Iris pigment epithelial cell (primary cell): ENCODE measurements at regions not wholly inside any gene's neighbourhood (a gene's known extent, or its start where the extent isn't known, plus 50 kb on each side); places are given as distances from the start of the nearest gene placed in this dataset.
"Not testable (repeated sequence)": the region's sequence is repeated elsewhere in the genome, so short reads cannot be mapped to it uniquely, and the experiment has no call there.

ENCODE experiments used
- DNase-seq: peaks from one replicate; pipeline ENCODE4 v3.0.0-alpha.2; 2011; ENCODE audit warnings: low read depth

DNA sequence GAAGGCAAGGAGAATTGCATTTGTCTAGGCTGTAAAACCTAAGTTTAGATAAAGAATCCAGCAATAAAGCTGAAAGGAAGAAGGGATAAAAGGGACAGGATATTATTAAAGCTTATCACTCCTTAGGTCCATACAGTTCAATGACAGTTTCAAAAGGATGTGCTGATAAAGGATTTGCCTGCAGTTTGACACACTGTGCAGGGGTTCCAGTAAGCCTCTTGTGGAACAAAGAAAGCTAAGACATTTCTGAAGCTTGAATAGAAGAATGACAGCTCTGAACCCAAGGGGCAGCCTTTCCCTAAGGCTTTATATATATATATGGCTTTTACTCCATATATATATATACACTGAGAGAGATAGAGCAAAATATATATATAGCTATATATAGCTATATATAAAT, 276.8 kb upstream of the GRM3 start:
- DNase-seq, result no peak

DNA sequence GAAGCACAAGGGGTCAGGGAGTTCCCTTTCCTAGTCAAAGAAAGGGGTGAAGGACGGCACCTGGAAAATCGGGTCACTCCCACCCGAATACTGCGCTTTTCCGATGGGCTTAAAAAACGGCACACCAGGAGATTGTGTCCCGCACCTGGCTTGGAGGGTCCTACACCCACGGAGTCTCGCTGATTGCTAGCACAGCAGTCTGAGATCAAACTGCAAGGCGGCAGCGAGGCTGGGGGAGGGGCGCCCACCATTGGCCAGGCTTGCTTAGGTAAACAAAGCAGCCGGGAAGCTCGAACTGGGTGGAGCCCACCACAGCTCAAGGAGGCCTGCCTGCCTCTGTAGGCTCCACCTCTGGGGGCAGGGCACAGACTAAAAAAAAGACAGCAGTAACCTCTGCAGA, 303.3 kb upstream of the GRM3 start:
- not testable (repeated sequence) for DNase-seq

DNA sequence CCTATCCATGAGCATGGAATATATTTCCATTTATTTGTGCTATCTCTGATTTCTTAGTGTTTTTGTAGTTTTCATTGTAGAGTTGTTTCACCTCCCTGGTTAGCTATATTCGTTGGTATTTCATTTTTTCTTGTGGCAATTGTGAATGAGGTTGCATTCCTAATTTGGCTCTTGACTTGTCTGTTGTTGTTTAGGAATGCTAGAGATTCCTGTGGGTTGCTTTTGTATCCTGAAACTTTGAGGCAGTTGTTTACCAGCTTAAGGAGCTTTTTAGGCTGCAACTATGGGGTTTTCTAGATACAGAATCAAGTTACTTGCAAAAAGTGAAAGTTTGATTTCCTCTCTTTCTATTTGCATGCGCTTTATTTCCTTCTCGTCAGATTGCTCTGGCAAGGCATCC, 304.7 kb upstream of the GRM3 start:
- DNase-seq, result no peak

DNA sequence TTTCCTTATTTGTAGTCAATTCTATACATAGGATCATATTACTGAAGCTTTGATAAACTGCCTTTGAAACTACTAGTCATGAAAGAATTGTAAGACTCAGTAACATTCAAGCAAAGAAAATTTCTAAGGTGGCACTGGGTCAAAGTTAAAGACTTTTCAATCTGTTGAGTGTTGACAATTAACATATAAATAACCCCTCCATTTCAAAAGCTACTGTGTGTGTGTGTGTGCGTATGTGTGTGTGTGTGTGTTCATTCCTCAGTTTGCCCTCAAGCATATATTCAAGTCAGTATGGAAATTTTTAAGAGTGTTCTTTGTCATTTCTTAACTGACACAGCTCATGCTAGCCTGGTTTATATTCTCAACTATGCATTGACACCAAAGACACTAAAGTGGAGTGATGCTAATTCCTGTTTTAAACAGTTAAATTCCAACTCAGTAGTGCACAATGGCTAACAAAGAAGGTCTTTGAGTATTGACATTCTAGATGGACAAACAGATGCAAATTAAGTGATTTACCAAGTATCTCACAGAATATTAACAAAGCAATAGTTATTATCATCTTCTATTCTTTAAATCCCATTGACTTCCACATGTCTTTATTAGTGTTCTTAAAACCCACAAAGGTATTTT, 314.8 kb upstream of the GRM3 start:
- no peak for DNase-seq

DNA sequence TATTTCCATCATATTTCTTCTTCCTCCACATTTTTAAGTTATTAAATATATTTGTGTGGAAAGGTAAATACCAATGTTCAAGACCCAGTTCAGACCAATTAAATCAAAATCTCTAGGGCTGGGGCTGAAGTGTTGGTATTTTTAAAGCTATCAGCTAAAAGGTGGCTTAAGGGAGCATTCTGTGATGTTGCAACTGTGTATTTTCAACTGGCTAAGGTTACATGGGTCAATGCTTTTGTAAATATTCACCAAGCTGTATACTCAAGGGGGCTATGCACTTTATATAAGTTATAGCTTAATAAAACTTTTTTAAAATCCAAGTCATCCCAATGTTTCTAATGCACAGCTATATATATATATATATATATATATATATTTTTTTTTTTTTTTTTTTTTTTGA, 316.9 kb upstream of the GRM3 start:
- no peak for DNase-seq

DNA sequence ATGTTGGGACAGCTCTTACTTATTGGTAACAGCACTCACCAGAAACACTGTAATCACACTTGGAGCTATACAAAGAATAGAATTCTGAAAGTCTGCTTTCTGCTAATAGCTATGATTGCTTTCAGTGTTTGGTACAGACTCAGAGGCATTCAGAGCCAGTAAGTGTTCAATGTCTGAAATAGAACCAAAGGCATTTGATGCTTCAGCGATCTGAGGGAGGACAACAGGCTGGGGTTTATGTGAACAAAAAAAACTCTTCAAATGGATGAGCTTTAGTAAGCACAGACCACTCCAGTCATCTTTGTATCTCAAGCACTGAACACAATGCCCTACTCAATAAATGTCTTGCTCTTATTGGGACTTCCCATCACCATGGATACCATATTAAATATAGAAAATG, 322.8 kb upstream of the GRM3 start:
- DNase-seq, result no peak

DNA sequence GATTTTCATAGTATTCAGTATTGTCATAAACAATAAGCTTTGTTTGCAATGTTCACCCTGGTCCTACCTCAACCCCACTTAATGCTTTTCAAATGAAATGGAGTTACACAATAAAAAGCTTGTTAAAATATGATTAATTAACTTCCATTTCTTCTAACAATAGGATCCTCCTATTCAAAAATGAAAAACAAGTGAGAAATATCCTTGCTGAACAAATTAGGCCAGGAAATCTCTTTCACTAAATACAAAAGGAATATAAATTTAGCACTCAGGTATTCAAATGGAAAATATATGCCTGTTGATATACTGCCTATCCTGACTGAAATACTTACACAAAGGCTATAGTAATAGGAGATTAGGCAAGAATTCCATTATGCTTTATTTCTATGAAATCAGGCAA, 323.4 kb upstream of the GRM3 start:
- no peak for DNase-seq

DNA sequence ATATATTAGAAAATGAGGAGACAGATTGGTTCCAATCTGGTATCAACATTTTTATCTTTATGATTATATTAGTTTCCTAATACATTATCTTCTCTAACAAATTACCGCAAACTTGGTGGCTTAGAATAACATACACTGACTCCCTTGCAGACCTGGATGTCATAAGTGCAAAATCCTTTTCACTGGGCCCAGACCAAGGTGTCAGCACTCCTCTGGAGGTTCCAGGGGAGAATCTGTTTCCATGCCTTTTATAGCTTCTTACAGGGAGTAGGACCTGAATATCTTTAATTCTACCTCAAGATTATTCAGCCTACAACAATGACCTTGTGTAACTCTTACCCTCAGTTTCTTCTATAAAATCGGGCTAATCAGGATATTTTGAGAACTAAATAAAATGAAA, 329.9 kb upstream of the GRM3 start:
- DNase-seq, result no peak

DNA sequence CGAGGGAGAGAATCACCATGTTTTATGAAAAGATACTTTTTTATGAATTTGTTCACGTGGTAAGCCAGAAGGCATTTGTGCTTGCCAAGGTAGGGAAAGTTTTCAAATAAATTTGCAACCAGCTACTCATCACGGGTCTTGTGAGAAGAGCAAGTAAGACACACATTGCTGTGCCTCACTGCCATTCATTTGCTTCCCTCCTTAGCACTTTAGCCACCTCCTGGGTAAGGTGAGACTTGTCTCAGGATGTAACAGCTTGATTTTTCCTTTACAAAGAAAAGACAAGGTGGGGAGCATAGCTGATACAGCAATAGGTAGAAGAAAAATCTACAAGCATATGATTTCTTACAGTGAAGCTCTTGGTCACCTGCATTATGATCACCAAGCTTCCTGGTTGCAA, 342.4 kb upstream of the GRM3 start:
- DNase-seq, result no peak

DNA sequence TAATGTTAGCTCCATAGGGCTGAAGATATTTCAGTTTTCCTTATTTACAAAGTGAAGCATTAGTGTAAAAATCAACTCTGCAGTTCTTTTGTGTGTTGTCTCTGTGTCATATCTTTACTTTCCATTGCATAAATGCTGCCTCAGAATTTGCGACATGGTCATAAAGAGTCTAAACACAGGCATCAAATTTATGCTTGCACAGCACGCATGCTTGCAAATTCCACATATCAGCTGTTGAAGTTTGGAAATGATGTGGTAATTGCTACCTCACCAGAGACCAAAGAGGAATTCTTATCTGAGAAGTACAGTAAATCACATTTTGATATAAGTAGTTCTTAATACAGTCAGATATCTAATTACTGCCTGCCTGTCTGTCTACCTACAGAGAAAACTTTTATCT, 348.2 kb upstream of the GRM3 start:
- DNase-seq, result no peak

DNA sequence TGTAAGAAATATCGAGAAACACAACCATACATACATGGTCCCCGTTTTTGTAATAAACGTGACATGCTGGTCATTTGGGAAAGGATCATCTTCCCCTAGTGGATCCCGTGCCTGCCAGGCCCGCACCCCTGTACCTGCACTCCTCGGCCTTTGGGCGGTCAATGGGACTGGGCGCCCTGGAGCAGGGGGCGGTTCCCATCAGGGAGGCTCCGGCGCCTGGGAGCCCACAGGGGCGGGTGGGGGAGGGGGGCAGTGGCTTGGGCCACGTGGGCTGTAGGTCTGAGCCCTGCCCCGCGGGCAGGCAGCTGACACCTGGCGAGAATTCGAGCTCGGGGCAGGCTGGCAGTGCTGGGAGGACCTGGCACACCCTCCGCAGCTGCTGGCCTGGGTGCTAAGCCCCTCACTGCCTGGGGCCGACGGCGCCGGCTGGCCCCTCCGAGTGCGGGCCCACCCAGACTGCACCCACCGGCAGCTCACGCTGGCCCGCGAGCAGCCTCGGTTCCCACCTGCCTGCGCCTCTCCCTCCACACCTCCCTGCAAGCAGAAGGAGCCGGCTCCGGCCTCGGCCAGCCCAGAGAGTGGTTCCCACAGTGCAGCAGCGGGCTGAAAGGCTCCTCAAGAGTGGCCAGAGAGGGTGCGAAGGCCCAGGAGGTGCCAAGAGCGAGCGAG, 361.6 kb upstream of the GRM3 start:
- no peak for DNase-seq

DNA sequence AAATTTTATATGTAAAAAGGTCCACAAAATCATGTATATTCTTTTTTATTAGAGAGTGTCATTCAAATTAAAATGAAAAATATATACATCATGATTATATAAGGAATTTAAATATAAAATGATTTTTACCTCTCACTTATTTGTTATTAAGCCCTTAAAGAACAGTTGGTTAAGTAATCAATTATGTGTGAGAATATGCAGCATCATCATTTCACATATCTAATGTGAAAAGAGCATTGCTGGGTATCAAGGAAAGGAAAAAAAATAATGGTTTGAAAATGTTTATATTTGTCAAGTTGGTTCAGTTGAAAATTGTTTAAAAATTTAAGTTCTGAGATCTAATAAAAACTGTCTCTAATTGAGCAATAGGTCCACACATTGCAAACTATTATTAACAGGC, 363.6 kb upstream of the GRM3 start:
- no peak for DNase-seq

DNA sequence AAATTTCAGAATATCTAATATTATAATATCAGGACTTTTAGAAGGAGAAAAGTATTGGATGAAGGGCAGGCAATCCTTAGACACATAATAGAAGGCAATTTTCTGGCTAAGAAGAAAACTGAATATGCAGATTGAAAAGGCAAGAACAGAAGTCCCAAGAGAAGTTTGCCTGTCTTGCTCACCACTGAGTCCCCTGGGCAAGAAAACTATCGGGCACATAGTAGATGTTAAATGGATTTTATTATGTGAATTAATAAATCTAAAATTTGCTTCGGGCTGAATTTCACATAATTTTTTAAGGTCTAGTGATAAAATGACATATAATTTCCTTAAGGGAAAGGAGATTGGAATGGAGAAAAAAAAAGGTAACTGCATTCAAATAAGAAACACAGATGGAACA, 380.9 kb upstream of the GRM3 start:
- DNase-seq, result no peak

DNA sequence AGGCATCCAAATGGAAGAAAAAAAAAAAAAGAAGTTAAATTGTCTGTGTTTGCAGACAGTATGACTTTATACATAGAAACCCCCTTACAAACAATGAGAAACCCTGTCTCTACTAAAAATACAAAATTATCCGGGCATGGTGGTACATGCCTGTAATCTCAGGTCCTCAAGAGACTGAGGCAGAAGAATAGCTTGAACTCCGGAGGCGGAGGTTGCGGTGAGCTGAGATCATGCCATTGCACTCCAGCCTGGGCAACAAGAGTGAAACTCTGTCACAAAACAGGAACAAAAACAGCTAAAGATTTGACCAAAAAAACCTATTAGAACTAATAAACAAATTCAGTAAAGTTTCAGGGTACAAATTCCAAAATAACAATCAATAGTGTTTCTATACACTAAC, 385.8 kb upstream of the GRM3 start:
- no peak for DNase-seq

DNA sequence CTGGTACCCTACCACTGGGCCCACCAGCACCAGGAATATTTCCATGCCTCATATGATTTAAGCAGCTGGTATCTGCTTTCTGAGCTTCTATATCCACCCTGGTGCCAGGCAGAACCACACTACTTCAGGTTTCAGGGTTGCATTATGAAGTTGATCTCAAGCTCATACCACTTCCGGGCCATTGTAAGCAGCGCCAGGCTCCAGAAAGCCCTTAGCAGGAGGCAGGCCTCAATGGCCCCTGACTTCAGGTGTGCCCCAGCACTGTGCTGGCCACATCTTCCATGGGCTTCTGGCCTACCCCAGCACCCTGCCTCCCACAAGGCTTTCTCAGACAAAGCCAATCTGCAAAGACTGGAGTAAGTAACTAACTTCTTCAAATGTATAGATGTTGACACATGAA, 391.3 kb upstream of the GRM3 start:
- DNase-seq, result no peak

DNA sequence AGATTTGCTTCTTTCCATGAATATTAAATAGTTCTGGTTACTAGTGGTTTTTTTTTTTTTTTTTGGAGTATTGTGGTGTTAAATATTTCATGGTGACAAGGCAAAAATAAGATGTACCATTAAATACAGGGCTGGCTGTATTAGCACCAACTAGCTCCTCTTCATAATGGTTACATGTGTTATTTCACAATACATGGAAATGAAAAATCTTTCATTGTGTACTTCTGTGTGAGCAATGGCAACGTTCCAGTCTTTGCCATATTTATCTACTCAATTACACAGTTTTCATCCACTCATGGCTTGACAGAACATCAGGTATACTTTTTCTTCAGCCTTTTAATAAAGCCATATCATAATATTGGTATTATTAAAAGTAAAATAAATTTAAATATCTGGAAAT, 394.7 kb upstream of the GRM3 start:
- no peak for DNase-seq

DNA sequence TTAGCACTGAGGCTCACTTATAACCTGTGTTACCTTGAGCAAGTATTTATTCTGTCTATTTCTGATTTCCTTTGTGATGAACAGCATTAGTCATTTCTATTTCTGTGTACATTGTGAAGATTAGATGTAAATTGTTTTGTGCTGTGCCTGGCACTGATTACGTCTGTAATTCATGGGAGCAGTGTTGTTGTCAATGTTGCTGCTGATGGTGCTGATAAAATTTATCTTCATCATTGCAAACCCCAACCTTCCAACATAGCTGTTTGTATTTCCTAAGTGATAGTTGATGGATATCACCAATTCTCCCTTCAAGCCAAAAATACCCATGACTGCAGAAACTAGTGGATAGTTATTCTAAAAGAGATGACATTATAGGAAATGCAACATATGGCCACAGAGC, 400.5 kb upstream of the GRM3 start:
- no peak for DNase-seq

DNA sequence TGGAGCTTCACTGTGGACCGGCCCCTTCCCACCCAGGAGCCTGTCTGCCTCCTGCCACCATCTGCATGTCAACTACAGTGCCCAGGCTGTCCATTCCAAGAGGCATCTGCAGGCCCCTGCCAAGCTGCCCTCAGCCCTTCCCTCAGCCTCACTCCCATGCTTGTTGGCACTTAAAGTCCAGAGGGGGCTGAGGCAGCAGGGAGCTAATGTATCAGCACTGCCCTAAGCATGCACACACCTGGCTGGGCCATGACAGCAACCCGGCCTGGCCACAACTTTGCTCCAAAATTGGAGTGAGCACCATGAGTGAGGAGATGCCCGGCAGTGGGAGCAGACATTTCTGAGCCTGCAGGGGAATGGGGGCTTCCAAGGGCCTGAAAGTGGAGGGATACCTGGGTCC, 417.5 kb upstream of the GRM3 start:
- DNase-seq, result no peak

DNA sequence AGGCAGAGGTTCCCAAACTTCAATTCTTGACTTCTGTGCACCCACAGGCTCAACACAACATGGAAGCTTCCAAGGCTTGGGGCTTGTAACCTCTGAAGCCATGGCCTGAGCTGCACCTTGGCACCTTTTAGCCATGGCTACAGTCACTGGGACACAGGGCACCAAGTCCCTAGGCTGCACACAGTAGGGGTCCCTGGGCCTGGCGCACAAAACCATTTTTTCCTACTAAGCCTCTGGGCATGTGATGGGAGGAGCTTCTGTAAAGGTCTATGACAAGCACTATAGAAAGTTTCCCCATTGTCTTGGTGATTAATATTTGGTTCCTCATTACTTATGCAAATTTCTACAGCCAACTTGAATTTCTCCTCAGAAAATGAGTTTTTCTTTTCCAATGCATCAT, 420.9 kb upstream of the GRM3 start:
- no peak for DNase-seq

DNA sequence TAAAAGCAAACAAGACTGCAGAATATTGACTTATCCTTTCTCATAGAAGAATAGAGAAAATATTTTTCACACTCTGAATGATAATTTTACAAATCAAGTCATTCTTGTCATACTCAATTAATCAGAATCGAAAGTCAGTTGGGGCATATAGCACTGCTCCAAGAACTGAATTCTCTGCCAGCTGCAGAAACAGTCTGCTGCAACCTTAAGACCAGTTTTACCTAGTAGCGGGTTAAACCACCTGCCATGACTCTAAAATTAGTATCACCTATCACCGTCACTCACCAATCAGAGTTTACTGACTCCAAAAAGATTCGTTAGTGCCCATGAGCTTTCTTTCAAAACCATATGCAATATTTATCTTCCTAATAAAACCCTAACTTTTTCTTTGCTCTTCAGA, 429.0 kb upstream of the GRM3 start:
- no peak for DNase-seq

DNA sequence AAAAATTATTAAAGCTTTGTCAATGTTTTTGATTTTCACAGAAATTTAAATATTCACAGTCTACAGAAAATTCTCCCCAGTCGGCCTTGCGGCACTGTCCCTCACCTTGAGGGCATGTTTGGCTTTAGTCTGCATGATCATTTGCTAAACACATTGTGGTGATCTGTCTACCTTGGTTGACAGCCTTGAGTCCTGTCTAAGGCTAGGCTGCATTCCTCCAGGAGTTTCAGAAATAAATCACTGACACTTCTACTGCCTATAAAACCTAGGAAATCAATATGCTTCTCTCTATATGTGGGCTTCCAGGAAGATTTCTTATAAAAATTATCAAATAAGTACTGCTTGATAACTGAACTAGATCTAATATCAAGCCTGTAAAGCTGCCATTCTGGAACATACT, 430.7 kb upstream of the GRM3 start:
- DNase-seq, result no peak

DNA sequence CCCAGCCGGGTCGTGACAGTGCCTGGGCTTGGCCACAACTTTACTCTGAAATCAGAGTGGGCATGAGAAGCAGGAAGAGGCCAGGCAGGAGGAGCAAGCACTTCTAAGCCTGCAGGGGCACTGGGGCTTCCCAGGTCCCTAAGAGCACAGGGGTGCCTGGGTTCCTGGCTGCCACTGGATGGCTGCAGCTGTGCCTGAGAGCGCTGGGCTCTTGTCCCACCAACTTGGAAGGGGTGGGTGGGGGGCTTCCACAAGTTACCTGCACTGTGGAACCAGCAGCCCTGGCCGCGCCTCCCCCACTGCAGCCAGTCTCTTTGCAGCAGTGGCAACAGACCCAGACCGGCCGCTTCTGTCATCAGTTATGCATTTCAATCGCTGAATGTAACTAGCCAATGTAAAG, 434.7 kb upstream of the GRM3 start:
- DNase-seq, result no peak

DNA sequence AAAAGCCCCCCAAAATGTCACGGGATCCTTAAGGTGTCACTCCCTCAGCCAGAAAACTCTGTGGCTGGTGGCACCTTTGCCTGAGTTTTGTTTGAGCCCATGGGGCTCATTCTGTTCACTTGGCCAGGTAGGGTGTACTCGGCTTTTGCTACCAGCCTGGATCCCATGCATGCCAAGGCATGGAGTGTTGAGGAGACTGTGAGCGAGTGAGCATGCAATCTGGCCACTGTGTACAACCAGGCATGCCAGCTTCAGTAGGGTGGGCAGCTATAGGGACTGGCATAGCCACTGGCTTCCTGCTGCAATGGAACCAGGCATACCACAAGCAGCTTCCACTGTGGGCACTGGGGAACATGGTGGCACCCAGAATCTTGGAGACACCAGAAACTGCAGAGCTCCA, 436.0 kb upstream of the GRM3 start:
- DNase-seq, result no peak

DNA sequence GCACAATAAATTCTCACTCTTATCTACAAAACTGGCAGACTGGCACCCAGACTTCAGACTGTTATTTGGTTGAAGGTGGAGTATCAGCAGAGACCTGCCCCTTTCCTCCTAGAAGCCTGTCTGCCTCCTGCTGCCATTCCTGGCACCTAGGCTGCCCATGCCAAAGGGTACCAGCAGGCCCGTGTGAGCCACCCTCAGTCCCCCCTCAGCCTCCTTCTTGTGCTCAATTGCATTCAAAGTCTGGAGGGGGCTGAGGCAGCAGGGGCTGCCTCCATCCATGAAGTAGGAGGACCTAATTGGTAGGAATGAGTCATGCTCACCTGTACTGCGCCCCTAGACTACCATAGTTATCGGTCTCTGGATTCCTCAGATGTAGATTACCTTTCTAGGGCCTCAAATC, 440.9 kb upstream of the GRM3 start:
- DNase-seq, result no peak

DNA sequence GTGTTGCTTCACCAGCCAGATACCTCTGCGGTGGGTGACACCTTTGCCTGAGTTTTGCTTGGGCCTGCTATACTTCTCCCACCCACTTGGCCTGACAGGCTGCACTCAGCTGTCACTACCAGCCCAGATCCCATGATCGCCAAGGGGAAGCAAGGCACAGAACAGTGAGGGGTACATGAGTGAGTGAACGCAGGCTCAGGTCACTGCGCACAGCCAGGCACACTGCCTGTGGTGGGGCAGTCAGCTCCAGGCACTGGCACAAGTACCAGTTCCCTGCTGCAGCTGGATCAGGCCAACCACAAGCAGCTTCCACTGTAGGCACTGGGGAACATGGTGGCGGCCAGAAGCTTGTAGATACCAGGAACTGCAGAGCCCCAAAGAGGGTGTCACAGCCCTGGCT, 441.9 kb upstream of the GRM3 start:
- DNase-seq, result no peak
